A673 (cell line): ENCODE measurements at regions not wholly inside any gene's neighbourhood (a gene's known extent, or its start where the extent isn't known, plus 50 kb on each side); places are given as distances from the start of the nearest gene placed in this dataset.
A peak's percentile ranks its signal among the peaks of the same experiment; 100 is the strongest.

ENCODE experiments used
- BruUV-seq: library from RNA; stranded (reverse); fragments of 400-500 nt; replicated peaks from 2 replicates; lab custom pipeline; 2021; lab: Mats Ljungman, UMichigan
- CTCF ChIA-PET: fragments of 300-600 bp; sonication (Branson Sonifier 250); formaldehyde crosslinking; loops from one replicate; lab custom pipeline; 2022; ENCODE audit warnings: antibody characterized with exemption; lab: Charles Lee
- POLR2A ChIA-PET: fragments of 300-600 bp; sonication (Branson Sonifier 250); formaldehyde crosslinking; loops from one replicate; lab custom pipeline; 2022; ENCODE audit warnings: antibody characterized with exemption; ENCODE audit not compliant: low non-redundant PET; lab: Charles Lee
- DNase-seq: peaks from one replicate; pipeline ENCODE4 v3.0.0-alpha.2; 2015; ENCODE audit warnings: low spot score
- H3K27ac ChIP-seq: fragments of 200-600 bp; sonication (generic); 2 replicates; pipeline ENCODE4 v1.5.1; 2016; ENCODE audit warnings: mixed run types, low read depth, mild to moderate bottlenecking, mixed read lengths, antibody characterized with exemption, low read length; ENCODE audit not compliant: poor library complexity, severe bottlenecking
- H3K27me3 ChIP-seq: fragments of 200-600 bp; sonication (generic); replicated peaks from 2 replicates; pipeline ENCODE4 v1.6.1; 2017; ENCODE audit warnings: mixed run types, low read depth, mild to moderate bottlenecking, mixed read lengths, antibody characterized with exemption, low read length; ENCODE audit not compliant: insufficient read depth, poor library complexity
- H3K36me3 ChIP-seq: fragments of 200-600 bp; sonication (generic); 2 replicates; pipeline ENCODE4 v1.6.1; 2016; ENCODE audit warnings: mixed run types, mild to moderate bottlenecking, mixed read lengths, antibody characterized with exemption, low read length; ENCODE audit not compliant: insufficient read depth, poor library complexity, severe bottlenecking
- H3K4me1 ChIP-seq: fragments of 200-600 bp; sonication (generic); 2 replicates; pipeline ENCODE4 v1.6.1; 2017; ENCODE audit warnings: mixed run types, mild to moderate bottlenecking, mixed read lengths, antibody characterized with exemption, low read length; ENCODE audit not compliant: insufficient read depth, poor library complexity, severe bottlenecking
- H3K4me3 ChIP-seq: fragments of 200-600 bp; sonication (generic); 2 replicates; pipeline ENCODE4 v1.5.1; 2016; ENCODE audit warnings: low read depth, mixed run types, mild to moderate bottlenecking, mixed read lengths, low read length; ENCODE audit not compliant: poor library complexity, severe bottlenecking
- H3K9me3 ChIP-seq: fragments of 200-600 bp; sonication (generic); 2 replicates; pipeline ENCODE4 v1.6.1; 2016; ENCODE audit warnings: mixed run types, low read depth, mild to moderate bottlenecking, mixed read lengths, antibody characterized with exemption, low read length; ENCODE audit not compliant: poor library complexity, severe bottlenecking
- EZH2 ChIP-seq: fragments of 200-600 bp; sonication (generic); IDR thresholded peaks from 2 replicates; pipeline ENCODE4 v1.6.1; 2017; ENCODE audit warnings: borderline replicate concordance, low read depth, mild to moderate bottlenecking, mixed read lengths, antibody characterized with exemption, low read length; ENCODE audit not compliant: poor library complexity, severe bottlenecking
- intact Hi-C: fragments of 100-400 bp; cut with micrococcal nuclease; formaldehyde crosslinking; loops from one replicate; pipeline ENCODE4 v1.10.0; 2022; ENCODE audit not compliant: unreplicated experiment
- TF ChIP-seq, protein P1 (sequence below): fragments of 300-800, 200-600 bp; sonication (generic); conservative IDR thresholded peaks from 2 replicates; pipeline ENCODE4 v1.5.1; 2017; ENCODE audit warnings: low read depth, mild to moderate bottlenecking, antibody characterized with exemption, low read length, moderate library complexity, mixed read lengths

- BruUV-seq, result no TSS peak
- peak overlapping the region; percentile 66 for H3K27ac ChIP-seq
- no peaks in the 10 kb centered on the region for H3K27me3 ChIP-seq
- H3K4me1 ChIP-seq, result peaks cover 53% of the 10 kb centered on the region
- ChIA-PET CTCF (interaction anchor here (0.7 kb wide), 1 partner anchor 43 kb away, joined by 3 read pairs; no protein-coding TSS in a partner anchor), POLR2A (interaction anchor here (1.1 kb wide), 1 partner anchor 260 kb away, joined by 15 read pairs; no protein-coding TSS in a partner anchor)
- no peaks in the 10 kb centered on the region for H3K9me3 ChIP-seq
- no peaks in the 10 kb centered on the region for H3K36me3 ChIP-seq
- TF ChIP-seq EZH2, result no peak
- TF ChIP-seq, protein P1, sequence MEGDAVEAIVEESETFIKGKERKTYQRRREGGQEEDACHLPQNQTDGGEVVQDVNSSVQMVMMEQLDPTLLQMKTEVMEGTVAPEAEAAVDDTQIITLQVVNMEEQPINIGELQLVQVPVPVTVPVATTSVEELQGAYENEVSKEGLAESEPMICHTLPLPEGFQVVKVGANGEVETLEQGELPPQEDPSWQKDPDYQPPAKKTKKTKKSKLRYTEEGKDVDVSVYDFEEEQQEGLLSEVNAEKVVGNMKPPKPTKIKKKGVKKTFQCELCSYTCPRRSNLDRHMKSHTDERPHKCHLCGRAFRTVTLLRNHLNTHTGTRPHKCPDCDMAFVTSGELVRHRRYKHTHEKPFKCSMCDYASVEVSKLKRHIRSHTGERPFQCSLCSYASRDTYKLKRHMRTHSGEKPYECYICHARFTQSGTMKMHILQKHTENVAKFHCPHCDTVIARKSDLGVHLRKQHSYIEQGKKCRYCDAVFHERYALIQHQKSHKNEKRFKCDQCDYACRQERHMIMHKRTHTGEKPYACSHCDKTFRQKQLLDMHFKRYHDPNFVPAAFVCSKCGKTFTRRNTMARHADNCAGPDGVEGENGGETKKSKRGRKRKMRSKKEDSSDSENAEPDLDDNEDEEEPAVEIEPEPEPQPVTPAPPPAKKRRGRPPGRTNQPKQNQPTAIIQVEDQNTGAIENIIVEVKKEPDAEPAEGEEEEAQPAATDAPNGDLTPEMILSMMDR, result no peak
- H3K4me3 ChIP-seq, result no peak overlapping the region
- intact Hi-C loops, result no loop called here
- DNase-seq, result no peak
Measured at GRCh38 chr20:53871541-53871940, 198.9 kb downstream of the BCAS1 start.

DNA sequence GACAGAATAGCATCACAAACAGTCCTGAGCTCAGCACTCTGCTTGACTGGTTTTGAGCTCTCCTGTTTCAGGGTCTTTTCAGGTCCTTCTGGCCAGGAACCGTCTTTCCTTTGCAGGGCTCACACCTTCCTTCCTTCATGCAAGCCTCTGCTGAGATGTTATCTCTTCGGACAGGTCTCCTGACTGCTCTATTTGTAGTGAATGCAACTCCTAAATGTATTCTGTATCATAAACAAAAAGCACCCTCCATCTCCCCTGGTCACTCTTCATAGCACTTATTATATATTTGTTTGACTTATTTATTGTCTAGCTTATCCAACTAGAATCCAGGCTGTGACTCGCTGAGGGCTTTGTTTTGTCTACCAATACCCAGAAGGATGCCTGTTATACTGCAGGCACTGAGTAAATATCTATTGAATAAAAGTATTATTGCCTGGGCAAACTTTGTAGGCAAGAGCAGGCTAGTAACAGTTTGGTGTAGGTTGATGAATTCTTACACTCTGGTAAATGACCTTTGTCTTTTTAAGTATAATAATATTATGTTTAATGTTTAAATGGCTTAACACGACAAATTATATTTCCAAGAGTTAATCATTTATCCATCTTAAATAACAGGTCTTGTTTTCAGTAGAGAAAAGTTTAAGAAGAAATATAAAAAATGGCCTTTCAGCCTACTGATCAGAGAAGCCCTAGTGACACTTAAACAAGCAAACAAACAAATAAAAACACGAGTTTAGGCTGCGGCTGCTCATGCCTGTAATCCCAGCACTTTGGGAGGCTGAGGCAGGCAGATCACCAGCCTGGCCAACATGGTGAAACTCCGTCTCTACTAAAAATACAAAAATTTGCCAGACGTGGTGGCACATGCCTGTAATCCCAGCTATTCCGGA, 199.7 kb downstream of the BCAS1 start:
- Histone ChIP-seq H3K4me1 (peaks cover 61% of the 10 kb centered on the region), H3K4me3 (no peak overlapping the region), H3K36me3 (no peaks in the 10 kb centered on the region), H3K9me3 (no peaks in the 10 kb centered on the region), H3K27ac (no peak overlapping the region), H3K27me3 (no peaks in the 10 kb centered on the region)
- no peak for DNase-seq
- TF ChIP-seq, protein P1, result no peak
- no peak for TF ChIP-seq EZH2
- intact Hi-C loops, result no loop called here
- no TSS peak for BruUV-seq
- ChIA-PET CTCF (interaction anchor here (0.6 kb wide), 1 partner anchor 45 kb away, joined by 3 read pairs; no protein-coding TSS in a partner anchor), POLR2A (no interaction called here)

GRCh38 chr20:53869466-53870258, 200.7 kb downstream of the BCAS1 start:
- Histone ChIP-seq H3K36me3 (no peaks in the 10 kb centered on the region), H3K27ac (no peak overlapping the region), H3K27me3 (no peaks in the 10 kb centered on the region), H3K4me1 (peaks cover 72% of the 10 kb centered on the region), H3K4me3 (no peak overlapping the region), H3K9me3 (no peaks in the 10 kb centered on the region)
- peak; percentile 84 for DNase-seq
- intact Hi-C loops, result loop anchor here (5.0 kb wide), 2 partner anchors 37 to 48 kb away; no protein-coding TSS in a partner anchor
- TF ChIP-seq EZH2, result no peak
- TF ChIP-seq, protein P1, result peak; percentile 92
- ChIA-PET CTCF (no interaction called here), POLR2A (no interaction called here)
- no TSS peak for BruUV-seq
